Esophagus squamous epithelium (tissue), 4 donors: ENCODE measurements at regions not wholly inside any gene's neighbourhood (a gene's known extent, or its start where the extent isn't known, plus 50 kb on each side); places are given as distances from the start of the nearest gene placed in this dataset.

ENCODE experiments used
- POLR2A ChIP-seq, 4 donors: fragments of 450-650 bp; IDR thresholded peaks; one replicate each; pipeline ENCODE4 v1.6.1; 2017; ENCODE audit warnings: antibody characterized with exemption in 4 of 4, mild to moderate bottlenecking in 4 of 4, moderate library complexity in 3 of 4
- TF ChIP-seq, protein P1 (sequence below), 6 experiments: fragments of 450-650 bp in 4 of 6; fragments of 200-600 bp in 2 of 6; sonication (generic) in 2 of 6; IDR thresholded peaks; one replicate each; pipeline ENCODE4 v1.5.1; 2016 to 2019; ENCODE audit warnings: antibody characterized with exemption in 6 of 6, mild to moderate bottlenecking in 4 of 6, moderate library complexity in 4 of 6

DNA sequence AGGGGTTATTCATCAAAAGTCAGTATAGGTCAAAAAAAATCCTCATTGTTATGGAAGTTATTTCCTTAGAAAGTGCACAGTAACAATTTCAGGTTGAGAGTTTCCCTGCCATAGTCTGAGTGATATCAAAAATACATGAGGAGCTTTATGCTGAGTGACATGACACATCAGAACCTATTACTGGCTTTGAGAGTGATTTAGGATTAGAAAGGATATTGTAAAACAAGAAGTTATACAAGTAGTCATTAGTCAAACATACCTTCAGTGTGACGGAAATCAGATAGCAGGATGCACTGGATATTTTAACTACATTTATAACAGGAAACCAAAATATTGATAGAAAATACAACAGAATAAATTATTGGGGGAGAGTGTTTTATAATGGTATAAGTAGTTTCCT is 471.1 kb downstream of the VGLL3 start:
- TF ChIP-seq POLR2A (IDR thresholded peaks at IDR 0.05), result no peak
- TF ChIP-seq, protein P1, sequence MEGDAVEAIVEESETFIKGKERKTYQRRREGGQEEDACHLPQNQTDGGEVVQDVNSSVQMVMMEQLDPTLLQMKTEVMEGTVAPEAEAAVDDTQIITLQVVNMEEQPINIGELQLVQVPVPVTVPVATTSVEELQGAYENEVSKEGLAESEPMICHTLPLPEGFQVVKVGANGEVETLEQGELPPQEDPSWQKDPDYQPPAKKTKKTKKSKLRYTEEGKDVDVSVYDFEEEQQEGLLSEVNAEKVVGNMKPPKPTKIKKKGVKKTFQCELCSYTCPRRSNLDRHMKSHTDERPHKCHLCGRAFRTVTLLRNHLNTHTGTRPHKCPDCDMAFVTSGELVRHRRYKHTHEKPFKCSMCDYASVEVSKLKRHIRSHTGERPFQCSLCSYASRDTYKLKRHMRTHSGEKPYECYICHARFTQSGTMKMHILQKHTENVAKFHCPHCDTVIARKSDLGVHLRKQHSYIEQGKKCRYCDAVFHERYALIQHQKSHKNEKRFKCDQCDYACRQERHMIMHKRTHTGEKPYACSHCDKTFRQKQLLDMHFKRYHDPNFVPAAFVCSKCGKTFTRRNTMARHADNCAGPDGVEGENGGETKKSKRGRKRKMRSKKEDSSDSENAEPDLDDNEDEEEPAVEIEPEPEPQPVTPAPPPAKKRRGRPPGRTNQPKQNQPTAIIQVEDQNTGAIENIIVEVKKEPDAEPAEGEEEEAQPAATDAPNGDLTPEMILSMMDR (IDR thresholded peaks at IDR 0.05), result no peak
